Endodermal cell (in vitro differentiated cells): ENCODE measurements at regions not wholly inside any gene's neighbourhood (a gene's known extent, or its start where the extent isn't known, plus 50 kb on each side); places are given as distances from the start of the nearest gene placed in this dataset.

ENCODE experiments used
- DNase-seq: peaks from one replicate; pipeline ENCODE4 v3.0.0-alpha.2; 2017
- H3K27ac ChIP-seq: 2 replicates; pipeline ENCODE4 v1.5.1; 2013; ENCODE audit warnings: mild to moderate bottlenecking, low read depth, low read length, moderate library complexity
- H3K27me3 ChIP-seq: 2 replicates; pipeline ENCODE4 v1.6.1; 2013; ENCODE audit warnings: mild to moderate bottlenecking, low read length, moderate library complexity; ENCODE audit not compliant: insufficient read depth, control insufficient read depth, poor library complexity, severe bottlenecking
- H3K36me3 ChIP-seq: 2 replicates; pipeline ENCODE4 v1.7.0; 2013; ENCODE audit warnings: mild to moderate bottlenecking, low read length, moderate library complexity; ENCODE audit not compliant: control insufficient read depth, insufficient read depth
- H3K4me1 ChIP-seq: one replicate; pipeline ENCODE4 v1.7.0; 2013; ENCODE audit warnings: low read length; ENCODE audit not compliant: control insufficient read depth, insufficient read depth
- H3K4me3 ChIP-seq: 2 replicates; pipeline ENCODE4 v1.5.1; 2013; ENCODE audit warnings: mild to moderate bottlenecking, low read length, moderate library complexity
- H3K9ac ChIP-seq: 2 replicates; pipeline ENCODE4 v1.6.1; 2013; ENCODE audit warnings: mild to moderate bottlenecking, low read length, moderate library complexity; ENCODE audit not compliant: poor library complexity, severe bottlenecking; ENCODE audit errors: extremely low read depth
- H3K9me3 ChIP-seq: 2 replicates; pipeline ENCODE4 v1.6.1; 2013; ENCODE audit warnings: mild to moderate bottlenecking, low read length, moderate library complexity; ENCODE audit not compliant: control insufficient read depth
- H3K27ac Mint-ChIP-seq: 2 replicates; pipeline ENCODE4 v1.8.0; 2020; ENCODE audit warnings: mixed read lengths
- H3K27me3 Mint-ChIP-seq: 2 replicates; pipeline ENCODE4 v1.8.0; 2021; ENCODE audit warnings: mild to moderate bottlenecking, mixed read lengths; ENCODE audit not compliant: insufficient read depth
- H3K36me3 Mint-ChIP-seq: 2 replicates; pipeline ENCODE4 v1.8.0; 2020; ENCODE audit warnings: low read depth, mixed read lengths
- H3K4me1 Mint-ChIP-seq: 2 replicates; pipeline ENCODE4 v1.8.0; 2020; ENCODE audit warnings: mixed read lengths
- H3K4me3 Mint-ChIP-seq: 2 replicates; pipeline ENCODE4 v1.8.0; 2020; ENCODE audit warnings: mild to moderate bottlenecking, moderate library complexity, mixed read lengths
- H3K9me3 Mint-ChIP-seq: 2 replicates; pipeline ENCODE4 v1.8.0; 2020; ENCODE audit warnings: mild to moderate bottlenecking, mixed read lengths
- WGBS, 2 experiments: methylation state at CpG; one replicate each; pipeline versions ENCODE4 v1.1.5 to v1.1.7; 2013; ENCODE audit warnings: missing lambda C conversion rate in 2 of 2, mixed read lengths in 1 of 2; ENCODE audit not compliant: insufficient coverage in 1 of 2, insufficient read length in 1 of 2; 5-methylcytosine and 5-hydroxymethylcytosine counted together
- TF ChIP-seq, protein P1 (sequence below): fragments of 200-600 bp; sonication (generic); conservative IDR thresholded peaks from 2 replicates; pipeline ENCODE4 v1.5.0; 2021; ENCODE audit warnings: antibody characterized with exemption, mild to moderate bottlenecking

- no peak overlapping the region for H3K27ac ChIP-seq
- H3K9ac ChIP-seq, result no peak overlapping the region
- Mint-ChIP-seq H3K36me3 (no peaks in the 10 kb centered on the region), H3K9me3 (peaks cover 41% of the 10 kb centered on the region), H3K27ac (no peak overlapping the region), H3K4me3 (no peak overlapping the region), H3K27me3 (no peaks in the 10 kb centered on the region), H3K4me1 (no peaks in the 10 kb centered on the region)
- H3K9me3 ChIP-seq, result no peaks in the 10 kb centered on the region
- H3K4me1 ChIP-seq, result no peaks in the 10 kb centered on the region
- no peak overlapping the region for H3K4me3 ChIP-seq
- H3K36me3 ChIP-seq, result no peaks in the 10 kb centered on the region
- 83 to 89% methylated on average over 1 to 2 of the region's 2 CpGs for WGBS, 2 experiments
- H3K27me3 ChIP-seq, result no peaks in the 10 kb centered on the region
- TF ChIP-seq, protein P1, sequence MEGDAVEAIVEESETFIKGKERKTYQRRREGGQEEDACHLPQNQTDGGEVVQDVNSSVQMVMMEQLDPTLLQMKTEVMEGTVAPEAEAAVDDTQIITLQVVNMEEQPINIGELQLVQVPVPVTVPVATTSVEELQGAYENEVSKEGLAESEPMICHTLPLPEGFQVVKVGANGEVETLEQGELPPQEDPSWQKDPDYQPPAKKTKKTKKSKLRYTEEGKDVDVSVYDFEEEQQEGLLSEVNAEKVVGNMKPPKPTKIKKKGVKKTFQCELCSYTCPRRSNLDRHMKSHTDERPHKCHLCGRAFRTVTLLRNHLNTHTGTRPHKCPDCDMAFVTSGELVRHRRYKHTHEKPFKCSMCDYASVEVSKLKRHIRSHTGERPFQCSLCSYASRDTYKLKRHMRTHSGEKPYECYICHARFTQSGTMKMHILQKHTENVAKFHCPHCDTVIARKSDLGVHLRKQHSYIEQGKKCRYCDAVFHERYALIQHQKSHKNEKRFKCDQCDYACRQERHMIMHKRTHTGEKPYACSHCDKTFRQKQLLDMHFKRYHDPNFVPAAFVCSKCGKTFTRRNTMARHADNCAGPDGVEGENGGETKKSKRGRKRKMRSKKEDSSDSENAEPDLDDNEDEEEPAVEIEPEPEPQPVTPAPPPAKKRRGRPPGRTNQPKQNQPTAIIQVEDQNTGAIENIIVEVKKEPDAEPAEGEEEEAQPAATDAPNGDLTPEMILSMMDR, result no peak
- no peak for DNase-seq
These were observed 130.1 kb upstream of the MAGEB18 start for GRCh38 chrX:26008042-26008441.

DNA sequence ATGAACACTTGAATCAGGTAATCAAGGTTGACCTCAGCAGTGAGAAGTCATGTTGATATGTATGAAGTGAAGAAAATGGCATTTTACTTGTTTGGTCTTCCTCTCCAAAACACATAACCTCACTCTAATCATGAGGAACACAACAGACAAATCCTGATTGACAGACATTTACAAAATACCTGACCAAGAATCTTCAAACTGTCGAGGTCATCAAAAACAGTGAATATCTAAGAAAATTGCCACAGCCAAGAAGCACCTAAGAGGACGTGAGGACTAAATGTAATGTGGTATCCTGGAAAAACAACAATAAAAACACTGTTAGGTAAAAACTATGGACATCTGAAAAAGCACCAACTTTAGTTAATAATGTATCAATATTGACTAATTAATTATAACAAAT, 129.5 kb upstream of the MAGEB18 start:
- H3K4me1 Mint-ChIP-seq, result no peaks in the 10 kb centered on the region
- H3K36me3 Mint-ChIP-seq, result no peaks in the 10 kb centered on the region
- H3K27ac ChIP-seq, result no peak overlapping the region
- TF ChIP-seq, protein P1, result no peak
- no peak for DNase-seq
- H3K9me3 Mint-ChIP-seq, result peaks cover 48% of the 10 kb centered on the region
- H3K9ac ChIP-seq, result no peak overlapping the region
- H3K4me3 ChIP-seq, result no peak overlapping the region
- no peaks in the 10 kb centered on the region for H3K36me3 ChIP-seq
- 100% methylated on average over 2 of the region's 2 CpGs; no CpG with 5 or more reads in 1 of the 2 experiments for WGBS, 2 experiments
- H3K4me1 ChIP-seq, result no peaks in the 10 kb centered on the region
- no peak overlapping the region for H3K4me3 Mint-ChIP-seq
- no peaks in the 10 kb centered on the region for H3K9me3 ChIP-seq
- no peaks in the 10 kb centered on the region for H3K27me3 Mint-ChIP-seq
- no peaks in the 10 kb centered on the region for H3K27me3 ChIP-seq
- H3K27ac Mint-ChIP-seq, result no peak overlapping the region

- Histone ChIP-seq H3K27me3 (no peaks in the 10 kb centered on the region), H3K4me1 (no peaks in the 10 kb centered on the region), H3K27ac (no peak overlapping the region), H3K9me3 (no peaks in the 10 kb centered on the region), H3K4me3 (no peak overlapping the region), H3K36me3 (no peaks in the 10 kb centered on the region), H3K9ac (no peak overlapping the region)
- no peak for DNase-seq
- no peak overlapping the region for H3K4me3 Mint-ChIP-seq
- 90% methylated on average over 6 of the region's 6 CpGs; no CpG with 5 or more reads in 1 of the 2 experiments for WGBS, 2 experiments
- H3K9me3 Mint-ChIP-seq, result peaks cover 22% of the 10 kb centered on the region
- H3K27ac Mint-ChIP-seq, result no peak overlapping the region
- no peaks in the 10 kb centered on the region for H3K36me3 Mint-ChIP-seq
- TF ChIP-seq, protein P1, result no peak
- no peaks in the 10 kb centered on the region for H3K4me1 Mint-ChIP-seq
- no peaks in the 10 kb centered on the region for H3K27me3 Mint-ChIP-seq
These were observed 118.8 kb upstream of the MAGEB18 start for GRCh38 chrX:26019386-26019785.
